Smooth muscle cell (in vitro differentiated cells): ENCODE measurements at regions not wholly inside any gene's neighbourhood (a gene's known extent, or its start where the extent isn't known, plus 50 kb on each side); places are given as distances from the start of the nearest gene placed in this dataset.

Experiments used
- DNase-seq: peaks from one replicate; lab custom pipeline; 2025; ENCODE audit not compliant: unreplicated experiment; lab: John Stamatoyannopoulos, UW
- H2AFZ ChIP-seq: fragments of 200-600 bp; sonication (generic); 2 replicates; pipeline ENCODE4 v1.6.0; 2016; ENCODE audit warnings: antibody characterized with exemption, low read depth, mild to moderate bottlenecking
- H3F3A ChIP-seq: fragments of 200-600 bp; sonication (generic); 2 replicates; pipeline ENCODE4 v1.6.0; 2017; ENCODE audit warnings: antibody characterized with exemption, low read depth
- H3K27ac ChIP-seq: fragments of 200-600 bp; sonication (generic); 2 replicates; pipeline ENCODE4 v1.5.1; 2016; ENCODE audit warnings: low read depth, mild to moderate bottlenecking
- H3K27me3 ChIP-seq: fragments of 200-600 bp; sonication (generic); 2 replicates; pipeline ENCODE4 v1.6.1; 2016; ENCODE audit warnings: low read depth, mild to moderate bottlenecking
- H3K36me3 ChIP-seq: fragments of 200-600 bp; sonication (generic); 2 replicates; pipeline ENCODE4 v1.5.1; 2016; ENCODE audit warnings: low read depth
- H3K4me1 ChIP-seq: fragments of 200-600 bp; sonication (generic); 2 replicates; pipeline ENCODE4 v1.5.1; 2016; ENCODE audit warnings: low read depth
- H3K4me2 ChIP-seq: fragments of 200-600 bp; sonication (generic); 2 replicates; pipeline ENCODE4 v1.6.0; 2016; ENCODE audit warnings: mild to moderate bottlenecking
- H3K4me3 ChIP-seq: fragments of 200-600 bp; sonication (generic); 2 replicates; pipeline ENCODE4 v1.5.1; 2016; ENCODE audit warnings: mild to moderate bottlenecking
- H3K79me2 ChIP-seq: fragments of 200-600 bp; sonication (generic); 2 replicates; pipeline ENCODE4 v1.6.0; 2016; ENCODE audit warnings: low read depth, mild to moderate bottlenecking
- H3K9ac ChIP-seq: fragments of 200-600 bp; sonication (generic); 2 replicates; pipeline ENCODE4 v1.6.0; 2016; ENCODE audit warnings: low read depth
- H3K9me3 ChIP-seq: fragments of 200-600 bp; sonication (generic); replicated peaks from 2 replicates; pipeline ENCODE4 v1.5.1; 2016; ENCODE audit warnings: low read depth
- H4K20me1 ChIP-seq: fragments of 200-600 bp; sonication (generic); 2 replicates; pipeline ENCODE4 v1.6.0; 2016; ENCODE audit warnings: low read depth
- CTCF ChIP-seq: fragments of 200-600 bp; sonication (generic); IDR thresholded peaks from 2 replicates; pipeline ENCODE4 v1.5.1; 2017; ENCODE audit warnings: borderline replicate concordance, mild to moderate bottlenecking, antibody characterized with exemption; ENCODE audit not compliant: insufficient read depth, poor library complexity, severe bottlenecking
- WGBS: methylation state at CpG from one replicate; pipeline ENCODE4 v1.1.7; 2016; ENCODE audit warnings: low lambda C conversion rate; 5-methylcytosine and 5-hydroxymethylcytosine counted together

GRCh38 chr2:236403811-236404210 is 139.6 kb upstream of the ASB18 start:
- WGBS, result 90% methylated on average over 10 of the region's 10 CpGs
- Histone ChIP-seq H3K9me3 (no peaks in the 10 kb centered on the region), H3F3A (no peaks in the 10 kb centered on the region), H3K27ac (no peak overlapping the region), H3K4me3 (no peak overlapping the region), H3K4me2 (no peak overlapping the region), H3K36me3 (no peaks in the 10 kb centered on the region), H3K79me2 (no peaks in the 10 kb centered on the region), H2AFZ (no peak overlapping the region), H4K20me1 (no peaks in the 10 kb centered on the region), H3K27me3 (no peaks in the 10 kb centered on the region), H3K4me1 (no peaks in the 10 kb centered on the region), H3K9ac (no peak overlapping the region)
- TF ChIP-seq CTCF, result no peak
- no peak for DNase-seq

DNA sequence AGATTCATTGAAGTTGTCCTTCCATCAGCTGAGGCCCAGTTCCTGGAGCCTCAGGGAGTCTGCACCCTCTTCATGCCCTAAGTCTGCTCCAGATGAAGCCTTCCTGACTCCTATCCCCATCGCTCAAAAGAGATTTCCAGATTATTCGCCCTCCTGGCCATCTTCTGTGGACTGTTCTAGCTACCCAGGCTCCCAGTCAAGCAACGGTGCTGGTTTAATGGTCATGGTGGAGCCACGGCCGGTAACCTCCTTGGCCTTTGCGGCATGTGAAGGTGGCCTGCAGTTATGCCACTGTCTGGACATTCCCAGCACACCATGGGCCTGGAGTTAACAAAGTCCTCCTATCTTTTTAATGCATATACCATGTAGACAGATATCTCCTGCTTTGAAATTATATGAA is 140.1 kb upstream of the ASB18 start:
- Histone ChIP-seq H3K79me2 (no peaks in the 10 kb centered on the region), H3K9ac (no peak overlapping the region), H3K4me3 (no peak overlapping the region), H3K36me3 (no peaks in the 10 kb centered on the region), H4K20me1 (no peaks in the 10 kb centered on the region), H3K27ac (no peak overlapping the region), H2AFZ (no peak overlapping the region), H3K4me2 (no peak overlapping the region), H3K27me3 (no peaks in the 10 kb centered on the region), H3F3A (no peaks in the 10 kb centered on the region), H3K9me3 (no peaks in the 10 kb centered on the region), H3K4me1 (no peaks in the 10 kb centered on the region)
- WGBS, result 97% methylated on average over 6 of the region's 6 CpGs
- no peak for DNase-seq
- no peak for TF ChIP-seq CTCF

DNA sequence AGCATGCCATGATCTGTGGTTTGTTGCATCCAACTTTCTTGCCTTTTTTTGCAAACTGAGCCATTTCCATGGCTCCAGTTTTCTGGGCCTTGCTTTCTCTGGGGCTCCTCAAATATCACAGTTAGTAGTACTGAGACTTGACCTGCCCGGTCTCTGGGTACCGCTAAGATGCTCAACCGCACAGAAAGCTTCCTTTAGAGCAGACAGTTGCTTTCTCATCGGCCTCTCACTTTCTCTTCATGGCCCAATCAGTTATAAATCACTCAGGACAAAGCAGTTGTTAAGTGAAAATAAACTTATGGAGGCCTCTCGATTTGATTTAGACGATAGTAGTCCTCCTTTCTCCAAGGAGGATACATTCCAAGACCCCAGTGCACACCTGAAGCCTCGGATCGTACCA is 141.2 kb upstream of the ASB18 start:
- Histone ChIP-seq H3K27ac (no peak overlapping the region), H3K79me2 (no peaks in the 10 kb centered on the region), H3K27me3 (no peaks in the 10 kb centered on the region), H3K36me3 (no peaks in the 10 kb centered on the region), H3K9me3 (no peaks in the 10 kb centered on the region), H3K4me1 (no peaks in the 10 kb centered on the region), H2AFZ (no peak overlapping the region), H3K4me2 (no peak overlapping the region), H3F3A (no peaks in the 10 kb centered on the region), H4K20me1 (no peaks in the 10 kb centered on the region), H3K4me3 (no peak overlapping the region), H3K9ac (no peak overlapping the region)
- no peak for DNase-seq
- WGBS, result 97% methylated on average over 8 of the region's 8 CpGs
- no peak for TF ChIP-seq CTCF

GRCh38 chr2:236408090-236408489 is 143.9 kb upstream of the ASB18 start:
- H3K27ac ChIP-seq, result no peak overlapping the region
- no peaks in the 10 kb centered on the region for H3K36me3 ChIP-seq
- no peaks in the 10 kb centered on the region for H3K9me3 ChIP-seq
- 96% methylated on average over 7 of the region's 7 CpGs for WGBS
- no peak overlapping the region for H3K4me2 ChIP-seq
- no peaks in the 10 kb centered on the region for H4K20me1 ChIP-seq
- TF ChIP-seq CTCF, result no peak
- no peak overlapping the region for H3K4me3 ChIP-seq
- no peak for DNase-seq
- no peaks in the 10 kb centered on the region for H3F3A ChIP-seq
- no peaks in the 10 kb centered on the region for H3K4me1 ChIP-seq
- no peak overlapping the region for H2AFZ ChIP-seq
- no peak overlapping the region for H3K9ac ChIP-seq
- H3K79me2 ChIP-seq, result no peaks in the 10 kb centered on the region
- no peaks in the 10 kb centered on the region for H3K27me3 ChIP-seq
